ENCODE measurements at regions not wholly inside any gene's neighbourhood (a gene's known extent, or its start where the extent isn't known, plus 50 kb on each side); places are given as distances from the start of the nearest gene placed in this dataset.
A peak's percentile ranks its signal among the peaks of the same experiment; 100 is the strongest.

DNA sequence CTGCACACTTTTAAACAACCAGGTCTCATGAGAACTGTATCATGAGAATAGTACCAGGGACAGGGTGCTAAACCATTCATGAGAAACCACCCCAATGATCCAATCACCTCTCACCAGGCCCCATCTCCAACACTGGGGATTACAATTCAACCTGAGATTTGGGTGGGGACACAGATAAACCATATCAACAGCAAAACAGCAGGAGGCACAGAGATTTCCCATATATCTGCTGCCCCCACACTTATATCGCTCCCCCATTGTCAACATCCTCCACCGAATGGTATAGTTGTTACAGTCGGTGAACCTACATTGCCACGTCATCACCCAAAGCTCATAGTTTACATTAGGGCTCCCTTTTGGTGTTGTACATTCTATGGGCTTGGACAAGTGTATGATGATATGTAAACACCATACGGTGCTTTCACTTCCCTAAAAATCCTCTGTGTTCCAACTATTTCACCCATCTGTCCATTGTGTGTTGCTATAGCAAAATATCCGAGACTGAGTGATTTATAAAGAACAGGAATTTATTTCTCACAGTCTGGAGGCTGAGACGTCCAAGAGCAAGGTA lies 224.8 kb downstream of the FAM43A start:
- DNase-seq (ENCODE audit: low read depth in 2 of 2), result no peak

DNA sequence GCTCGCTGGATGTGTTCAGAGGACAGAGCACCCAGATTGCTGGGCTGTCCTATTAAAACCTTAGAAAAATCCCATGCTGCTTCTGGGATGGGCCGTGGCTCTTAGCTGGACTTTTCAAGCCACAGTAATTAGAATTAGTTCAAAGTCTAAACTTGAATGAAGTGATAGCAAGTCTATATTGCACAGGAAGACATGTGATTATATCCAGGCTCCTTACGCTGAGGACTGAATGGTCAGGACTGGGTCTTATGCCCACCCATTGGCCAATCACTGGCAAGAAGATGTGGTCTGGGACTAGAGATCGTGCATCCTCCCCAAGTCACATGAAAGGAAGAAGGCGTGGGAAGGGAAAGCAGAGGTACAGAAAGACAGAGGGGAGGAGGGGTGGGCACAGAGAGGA lies 227.6 kb downstream of the FAM43A start:
- no peak for DNase-seq (ENCODE audit: low read depth in 2 of 2)

DNA sequence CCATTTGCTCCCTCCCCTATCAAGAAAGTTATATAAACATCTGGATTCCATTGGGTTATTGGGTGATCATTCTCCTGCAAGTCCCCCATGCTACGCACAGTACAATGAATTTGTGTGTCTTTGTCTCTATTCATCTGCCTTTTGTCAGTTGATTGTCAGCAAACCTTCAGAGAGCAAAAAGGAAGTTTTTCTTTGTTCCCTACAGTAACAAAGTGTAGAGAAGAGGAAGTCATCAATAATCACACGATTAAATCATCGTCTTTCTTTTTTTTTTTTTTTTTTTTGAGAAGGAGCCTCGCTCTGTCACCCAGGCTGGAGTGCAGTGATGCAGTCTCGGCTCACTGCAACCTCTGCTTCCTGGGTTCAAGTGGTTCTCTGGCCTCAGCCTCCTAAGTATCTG lies 239.2 kb downstream of the FAM43A start:
- DNase-seq (ENCODE audit: low read depth in 2 of 2), result peak in 1 of 2 donors; percentile 28

DNA sequence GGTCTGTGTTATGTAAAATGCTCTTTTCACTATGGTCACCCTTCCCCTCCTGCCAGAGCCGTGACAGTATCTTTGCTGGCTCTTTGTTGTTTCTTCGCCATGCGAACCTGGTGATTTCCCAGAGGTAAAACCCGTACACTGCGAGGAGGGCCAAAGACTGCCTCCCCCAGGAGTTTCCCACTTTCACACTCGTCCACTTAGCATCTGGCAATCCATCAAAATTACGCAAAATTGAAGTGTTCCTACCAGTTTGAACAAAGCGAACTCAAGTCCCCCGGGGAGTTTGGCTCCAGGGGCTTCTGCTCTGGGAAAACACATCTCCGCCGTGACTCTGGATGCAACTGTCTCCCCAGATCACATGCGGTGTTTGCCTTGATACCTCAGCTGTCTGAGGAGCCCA lies 239.9 kb downstream of the FAM43A start:
- DNase-seq (ENCODE audit: low read depth in 2 of 2), result no peak

DNA sequence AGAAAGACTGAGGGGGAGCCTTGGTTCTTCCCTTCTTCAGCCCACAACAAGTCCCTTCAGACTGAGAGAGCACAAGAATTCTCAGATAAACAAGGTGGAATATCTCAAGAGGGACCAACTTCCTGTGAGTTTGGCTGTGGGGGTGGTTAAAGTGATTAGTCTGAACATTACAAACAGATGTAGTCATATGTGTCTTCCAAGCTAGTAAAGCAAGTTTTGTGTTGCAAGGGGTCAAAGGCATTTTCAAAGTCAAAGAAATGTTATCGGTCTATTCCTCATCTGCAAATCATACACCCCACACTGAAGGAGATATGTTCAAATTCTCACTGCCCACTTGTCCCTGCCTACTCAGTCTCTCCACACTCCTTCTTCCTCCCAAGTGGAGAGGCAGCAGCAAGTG lies 242.5 kb downstream of the FAM43A start:
- no peak for DNase-seq (ENCODE audit: low read depth in 2 of 2)

DNA sequence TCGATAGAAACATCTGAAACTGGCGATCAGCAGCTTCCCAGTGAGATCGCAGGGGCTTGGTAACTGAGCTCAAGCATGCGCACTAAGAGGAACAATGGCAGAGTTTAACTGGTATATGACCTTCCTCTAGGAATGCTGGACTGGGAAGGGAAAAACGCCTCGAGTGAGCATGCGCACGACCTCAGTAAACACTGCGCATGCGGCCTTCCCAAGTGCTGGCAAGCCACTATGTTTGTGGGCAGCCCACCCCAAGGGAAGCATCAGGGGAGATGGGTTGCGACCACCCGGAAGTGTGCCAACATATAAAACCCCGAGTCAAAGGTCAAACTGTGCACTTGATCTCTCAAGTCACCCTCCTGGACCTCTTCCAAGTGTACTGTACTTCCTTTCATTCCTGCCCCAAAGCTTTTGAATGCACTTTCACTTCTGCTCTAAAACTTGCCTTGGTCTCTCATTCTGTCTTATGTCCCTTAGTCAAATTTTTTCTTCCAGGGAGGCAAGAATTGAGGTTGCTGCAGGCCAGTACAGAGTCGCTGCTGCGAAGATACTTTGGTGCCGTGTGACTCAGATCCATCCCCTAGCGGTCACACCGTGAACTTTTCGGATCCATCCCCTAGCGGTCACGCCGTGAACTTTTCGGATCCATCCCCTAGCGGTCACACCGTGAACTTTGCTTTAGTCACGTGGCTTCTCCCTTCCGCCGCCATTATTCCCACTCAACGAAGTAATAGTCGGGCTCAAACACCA lies 243.3 kb downstream of the FAM43A start:
- no peak for DNase-seq (ENCODE audit: low read depth in 2 of 2)

DNA sequence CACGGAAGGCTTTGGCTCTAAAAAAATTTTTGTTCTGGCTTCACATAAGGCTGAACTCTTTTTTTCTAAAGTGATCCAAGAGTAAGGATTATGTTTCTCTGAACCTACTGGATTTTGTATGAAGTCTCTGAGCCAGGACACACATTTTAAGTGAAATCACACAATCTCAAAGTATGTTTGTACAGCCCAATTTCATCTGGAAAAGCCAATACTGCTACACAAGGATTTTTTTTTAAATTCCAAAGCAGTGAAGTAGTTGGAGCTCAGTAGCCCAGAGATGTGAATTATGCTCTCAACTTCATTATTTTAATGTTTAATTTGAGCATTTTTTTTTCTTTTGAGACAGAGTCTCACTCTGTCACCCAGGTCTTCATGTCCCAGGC lies 243.9 kb downstream of the FAM43A start:
- no peak for DNase-seq (ENCODE audit: low read depth in 2 of 2)

DNA sequence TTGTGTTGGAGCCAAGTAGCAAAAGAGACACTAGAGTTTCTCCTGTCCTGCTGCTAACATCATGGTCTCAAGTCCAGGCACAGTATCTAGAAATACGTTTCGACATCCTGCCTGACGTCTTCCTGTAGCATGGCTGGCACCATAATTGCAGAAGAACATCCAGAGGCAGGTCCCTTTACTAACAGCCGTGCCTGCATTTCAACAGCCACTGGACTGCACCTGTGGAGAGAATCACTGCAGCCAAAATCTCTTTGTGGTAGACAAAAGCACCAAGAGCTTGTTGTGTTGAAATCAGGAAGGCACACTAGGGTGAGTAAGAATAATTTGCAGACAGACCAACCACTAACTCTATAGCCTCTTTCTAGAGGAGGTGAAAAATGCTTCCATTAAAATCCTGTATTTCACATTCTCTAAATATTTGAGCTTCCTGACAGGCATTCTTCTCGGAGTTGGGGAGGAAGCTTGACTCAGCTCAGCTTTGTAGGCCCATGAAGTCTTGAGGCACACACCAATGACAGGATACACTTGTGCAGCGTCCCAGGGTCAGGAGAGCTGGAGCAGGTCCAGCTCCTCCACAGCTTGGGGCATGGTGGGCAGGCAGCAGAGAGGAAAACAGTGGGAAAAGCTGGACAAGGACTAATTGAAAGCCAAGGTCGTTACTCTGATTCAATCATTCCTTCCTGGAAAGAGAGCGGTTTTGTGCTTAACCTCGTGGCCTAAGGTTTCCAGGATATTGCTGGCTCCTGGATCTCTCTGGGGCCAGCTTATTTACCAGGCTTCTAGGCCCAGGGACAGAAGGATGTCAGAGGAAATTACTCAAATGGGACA lies 244.9 kb downstream of the FAM43A start:
- peak; percentile 94 to 99 for DNase-seq (ENCODE audit: low read depth in 2 of 2)

DNA sequence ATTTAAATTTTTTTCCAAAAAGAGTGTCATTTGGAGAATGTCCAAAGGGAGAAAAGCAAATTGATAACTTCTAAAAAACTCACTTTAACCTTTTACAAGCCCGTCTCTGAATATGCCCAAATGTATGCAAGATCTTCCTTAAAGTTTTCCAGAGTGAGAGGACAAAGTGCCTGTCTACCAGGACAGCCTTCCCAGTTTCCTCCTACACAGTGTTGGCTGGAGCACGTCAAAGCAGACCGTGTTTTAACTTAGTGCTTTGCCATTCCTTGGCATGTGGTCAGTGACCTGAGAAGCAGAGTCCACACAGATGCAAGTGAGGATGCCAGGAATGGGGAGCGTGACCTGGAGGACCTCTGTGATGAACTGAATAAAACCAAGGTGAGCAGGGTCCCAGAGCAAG lies 245.7 kb downstream of the FAM43A start:
- peak in 1 of 2 donors; percentile 35 for DNase-seq (ENCODE audit: low read depth in 2 of 2)

DNA sequence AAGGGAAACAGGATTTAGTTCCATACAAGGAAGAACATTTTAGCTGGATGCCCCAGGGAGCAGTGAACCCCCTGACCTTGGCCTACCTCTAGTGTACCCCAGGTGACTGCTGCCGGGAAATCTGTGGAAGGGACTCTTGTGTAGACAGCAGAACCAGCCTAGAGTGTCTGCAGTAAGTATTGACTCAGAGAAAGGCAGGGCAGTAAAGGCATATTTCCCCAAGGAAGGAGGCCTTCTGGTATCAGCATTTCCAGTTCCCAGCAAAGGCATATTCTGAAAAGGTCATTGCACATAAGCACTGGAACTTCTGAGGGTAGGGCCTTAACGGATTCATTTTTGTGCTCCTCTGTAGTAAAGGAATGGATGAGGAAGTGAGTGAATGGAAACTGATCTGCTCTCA lies 246.2 kb downstream of the FAM43A start:
- DNase-seq (ENCODE audit: low read depth in 2 of 2), result no peak

DNA sequence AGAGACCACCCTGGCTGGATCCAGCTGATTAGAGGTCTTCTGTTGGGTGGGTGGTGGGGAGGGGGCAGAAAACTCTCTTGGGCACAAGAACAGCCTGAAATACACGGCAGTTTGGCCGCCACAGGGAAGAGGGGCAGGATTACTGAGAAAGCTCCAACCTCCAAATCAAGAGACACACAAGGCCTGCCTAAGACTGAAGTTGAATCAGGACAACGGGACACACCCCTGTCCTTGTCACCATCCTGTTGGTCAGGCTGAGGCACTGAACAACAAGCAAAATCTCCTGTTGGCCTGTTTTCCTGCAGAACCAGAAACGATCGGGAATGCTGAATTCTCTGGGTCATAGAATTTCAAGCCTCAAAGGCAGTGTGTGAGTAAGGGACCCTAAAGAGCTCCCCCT lies 247.8 kb downstream of the FAM43A start:
- no peak for DNase-seq (ENCODE audit: low read depth in 2 of 2)

DNA sequence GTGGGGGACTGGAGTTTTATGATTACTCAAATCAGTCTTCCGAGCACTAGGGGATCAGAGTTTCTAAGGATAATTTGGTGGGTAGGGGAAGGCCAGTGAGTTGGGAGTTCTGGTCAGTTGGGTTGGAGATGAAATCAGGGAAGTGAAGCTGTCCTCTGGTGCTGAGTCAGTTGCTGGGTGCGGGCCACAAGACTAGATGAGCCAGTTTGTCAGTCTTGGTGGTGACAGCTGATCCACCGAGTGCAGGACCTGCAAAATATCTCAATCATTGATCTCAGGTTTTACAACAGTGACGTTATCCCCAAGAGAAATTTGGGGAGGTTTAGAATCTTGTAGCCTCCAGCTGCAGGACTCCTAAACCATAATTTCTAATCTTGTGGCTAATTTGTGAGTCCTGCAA lies 249.4 kb downstream of the FAM43A start:
- DNase-seq (ENCODE audit: low read depth in 2 of 2), result no peak

DNA sequence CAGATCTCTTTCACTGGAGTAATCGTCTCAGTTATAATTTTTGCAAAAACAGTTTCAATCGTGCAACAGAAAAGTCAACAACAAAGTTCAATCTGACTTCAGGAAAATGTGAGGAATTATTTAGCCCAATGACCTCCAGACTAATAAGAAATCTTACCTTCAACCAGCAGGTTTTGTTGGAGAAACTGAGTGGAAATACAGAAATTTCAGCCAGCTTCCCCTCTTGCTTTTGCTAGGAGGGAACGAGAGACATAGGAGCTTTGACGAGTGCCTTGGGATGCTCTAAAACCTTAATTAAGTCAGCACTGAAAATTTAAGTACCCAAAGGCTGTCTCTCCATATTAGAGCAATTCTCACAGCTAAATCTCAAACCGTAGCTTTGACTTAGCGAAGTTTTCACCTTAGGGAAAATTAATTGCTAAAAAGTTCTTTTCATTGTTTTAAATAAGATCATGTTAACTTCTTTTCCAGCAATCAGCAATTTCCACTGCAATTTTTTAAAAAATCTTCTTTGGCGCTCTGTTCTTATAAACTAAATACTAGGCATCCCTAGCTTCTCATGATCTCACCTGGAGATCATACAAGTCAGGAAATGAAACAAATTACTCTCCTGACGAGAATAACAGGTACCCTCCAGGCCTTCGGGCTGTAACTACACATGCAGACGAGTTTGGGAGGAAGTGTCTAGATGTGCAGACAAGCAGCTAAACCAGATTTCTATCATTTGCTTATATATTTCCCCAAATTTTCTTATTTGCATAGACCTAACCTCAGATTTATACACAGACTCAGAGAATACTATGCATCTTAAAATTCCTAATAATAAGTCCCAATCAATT lies 250.2 kb downstream of the FAM43A start:
- DNase-seq (ENCODE audit: low read depth in 2 of 2), result no peak

DNA sequence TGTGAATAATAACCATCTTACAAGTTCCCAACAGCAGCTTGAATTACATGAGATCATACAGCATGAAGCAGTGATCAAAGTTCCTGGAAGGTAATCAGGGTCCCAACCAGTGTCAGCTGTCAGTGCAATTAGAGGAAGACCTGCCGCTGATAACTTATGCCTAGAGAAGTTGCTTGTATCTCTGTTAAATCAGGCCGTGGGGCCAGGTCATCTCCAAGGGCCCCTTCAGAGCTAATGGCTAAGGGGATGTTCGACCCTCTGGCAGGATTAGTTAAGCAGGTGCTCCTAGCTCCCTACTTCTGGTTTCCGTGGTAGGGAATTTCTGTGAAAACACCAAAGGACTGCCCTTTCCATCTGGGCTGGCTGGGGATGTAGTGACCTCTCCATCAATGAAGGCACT lies 251.0 kb downstream of the FAM43A start:
- no peak for DNase-seq (ENCODE audit: low read depth in 2 of 2)

DNA sequence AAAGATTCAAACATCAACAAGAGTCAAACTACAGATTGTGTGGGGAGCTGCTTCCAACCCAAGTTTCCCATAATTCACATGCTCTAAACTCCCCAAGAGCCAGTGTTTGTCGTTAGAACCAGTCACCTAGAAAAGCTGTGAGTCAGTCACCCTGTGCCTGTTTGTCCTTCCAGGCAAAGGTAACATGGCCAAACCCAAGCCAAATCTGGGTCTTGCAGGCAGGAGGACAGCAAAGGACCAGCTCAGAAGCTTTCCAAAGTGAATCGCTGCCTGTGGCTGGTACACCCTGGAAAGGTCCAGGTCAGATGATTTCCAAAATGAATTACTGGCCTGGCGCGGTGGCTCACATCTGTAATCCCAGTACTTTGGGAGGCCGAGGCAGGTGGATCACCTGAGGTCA lies 251.5 kb downstream of the FAM43A start:
- DNase-seq (ENCODE audit: low read depth in 2 of 2), result no peak

DNA sequence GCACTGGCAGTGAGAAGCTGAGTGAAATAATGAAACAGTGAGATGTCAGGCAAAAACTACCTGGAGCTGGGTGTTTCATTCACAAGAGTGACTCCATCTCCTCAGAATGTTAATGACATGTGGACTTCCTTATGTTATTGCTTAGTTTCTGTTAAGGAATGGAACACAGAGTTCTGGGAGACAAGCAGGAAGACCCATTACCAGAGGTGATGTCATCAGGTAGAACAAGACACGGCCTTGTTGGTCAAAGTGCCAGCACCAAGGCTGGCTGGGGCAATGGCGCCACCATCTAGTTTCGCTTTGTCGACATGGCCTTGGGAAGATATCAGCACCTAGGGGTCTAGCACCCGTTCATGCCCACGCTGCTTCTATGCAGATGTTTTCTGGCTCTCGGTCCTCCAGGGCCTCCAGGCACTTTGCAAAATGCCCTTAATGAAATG lies 252.2 kb downstream of the FAM43A start:
- no peak for DNase-seq (ENCODE audit: low read depth in 2 of 2)

DNA sequence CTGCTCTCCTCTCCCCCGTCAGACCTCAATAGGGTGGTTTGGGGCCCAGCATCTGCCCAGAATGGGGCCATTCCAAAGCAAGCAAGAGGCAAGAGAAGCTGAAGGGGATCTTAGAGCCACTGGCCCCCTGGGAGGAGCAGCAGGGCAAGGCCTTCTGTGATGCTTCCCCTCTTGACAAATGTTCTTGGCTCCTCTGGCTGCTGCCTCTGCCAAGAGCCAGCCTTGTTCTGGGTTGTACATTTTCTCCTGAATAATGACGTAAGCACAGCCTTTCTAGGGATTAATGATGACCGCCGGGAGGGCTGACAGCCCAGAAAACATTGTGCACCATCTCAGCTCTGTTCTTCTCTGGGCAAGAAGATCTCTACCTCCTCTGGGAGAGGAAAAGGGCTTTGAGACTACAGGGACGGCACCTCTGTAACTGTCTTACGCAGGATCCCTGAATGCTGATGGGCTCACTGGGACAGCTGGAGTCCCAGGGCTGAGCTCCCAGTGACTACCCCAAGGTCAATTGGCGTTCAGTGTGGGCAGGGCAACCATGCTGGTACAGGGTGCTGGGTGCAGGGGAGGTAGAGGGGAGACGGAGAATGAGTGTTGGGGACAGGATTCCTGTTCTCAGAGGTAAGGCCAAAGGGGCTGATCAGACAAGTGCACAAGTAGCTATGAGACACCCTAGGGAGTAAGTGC lies 253.3 kb downstream of the FAM43A start:
- no peak for DNase-seq (ENCODE audit: low read depth in 2 of 2)

DNA sequence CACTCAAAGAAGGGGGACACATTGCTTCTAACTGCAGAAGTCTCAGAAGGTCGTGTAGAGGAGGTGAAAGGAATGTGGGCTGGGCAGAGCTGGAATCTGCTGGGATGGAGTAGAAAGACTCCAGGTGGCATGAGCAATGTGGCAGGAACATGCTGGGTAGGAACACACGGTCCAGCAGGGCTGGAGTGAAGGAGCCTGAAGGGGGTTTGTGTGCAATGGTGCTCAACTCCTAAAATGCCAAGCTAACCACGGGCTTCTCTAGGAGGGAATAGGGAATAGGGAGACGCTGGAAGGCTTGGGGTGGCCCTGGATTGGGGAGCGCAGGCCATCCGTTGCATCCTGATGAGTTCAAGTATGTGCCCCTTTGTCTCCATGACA lies 253.8 kb downstream of the FAM43A start:
- DNase-seq (ENCODE audit: low read depth in 2 of 2), result no peak

DNA sequence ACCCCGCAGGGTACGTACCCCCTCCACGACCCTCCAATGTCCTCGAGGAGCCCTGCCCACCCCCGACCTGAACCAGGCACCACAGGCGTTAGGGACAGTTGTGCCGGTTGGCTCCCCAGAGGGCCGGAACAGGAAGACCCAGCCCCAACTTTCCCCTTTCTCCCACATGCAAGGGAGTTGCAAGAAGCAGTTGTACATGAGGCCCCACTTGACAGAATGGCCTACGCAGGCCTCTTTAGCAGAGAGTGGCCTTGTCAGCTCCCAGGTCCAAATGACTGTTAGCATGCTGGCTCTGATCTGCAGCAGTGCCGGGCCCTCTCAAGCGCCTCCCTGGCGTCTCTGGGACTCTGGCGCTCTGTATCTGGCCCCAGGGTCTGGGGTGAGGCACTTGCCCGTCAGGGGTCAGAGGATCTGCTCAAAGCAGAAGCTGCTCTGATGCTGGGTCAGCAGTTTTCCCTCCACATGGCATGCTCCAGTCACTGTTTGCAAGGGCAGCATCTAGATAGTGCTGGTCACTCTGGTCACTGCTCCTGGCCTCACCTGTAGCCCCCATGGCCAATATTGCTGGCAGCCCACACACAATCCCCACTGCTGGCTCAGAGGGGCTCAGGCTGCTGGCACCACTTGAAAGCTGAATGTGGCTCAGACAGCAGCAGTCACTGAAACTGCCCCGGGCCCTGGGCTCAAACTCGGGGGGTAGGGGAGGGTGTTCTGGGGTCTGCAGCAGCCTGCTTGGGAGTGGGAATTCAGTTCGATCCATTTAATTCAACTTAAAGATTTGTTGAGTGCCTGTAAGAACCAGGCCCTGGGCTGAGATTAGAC lies 254.5 kb downstream of the FAM43A start:
- DNase-seq (ENCODE audit: low read depth in 2 of 2), result no peak

DNA sequence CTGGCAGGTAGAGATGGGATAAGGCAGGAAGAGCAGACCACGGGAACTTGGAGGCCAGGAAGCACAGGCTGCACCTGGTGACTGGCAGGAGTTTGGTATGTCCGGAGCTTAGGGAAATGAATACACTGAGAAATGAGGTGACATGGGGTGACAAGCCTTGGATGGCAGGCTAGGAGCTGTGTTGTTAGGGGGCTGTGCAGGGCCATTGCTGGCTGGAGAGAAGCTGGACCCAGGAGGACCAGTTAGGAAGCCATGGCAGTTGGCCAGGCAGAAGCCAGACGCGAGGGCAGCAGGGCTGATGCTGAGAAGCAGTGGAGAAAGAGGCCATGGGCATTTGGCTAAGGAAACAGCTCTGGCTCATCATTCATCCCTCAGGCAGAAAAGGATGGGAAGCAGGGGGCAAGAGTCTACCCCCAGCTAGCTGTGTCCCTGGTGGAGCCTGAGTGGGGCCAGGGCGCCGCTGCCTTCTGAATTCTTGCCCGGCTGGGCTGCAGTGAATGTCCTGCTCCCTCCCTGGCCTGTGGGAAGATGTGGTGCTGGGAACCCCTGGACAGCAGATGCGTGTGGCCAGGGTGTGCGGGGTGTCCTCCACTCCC lies 255.8 kb downstream of the FAM43A start:
- no peak for DNase-seq (ENCODE audit: low read depth in 2 of 2)
